ENCODE measurements at regions not wholly inside any gene's neighbourhood (a gene's known extent, or its start where the extent isn't known, plus 50 kb on each side); places are given as distances from the start of the nearest gene placed in this dataset.

GRCh38 chr13:78409172-78409571, 194.2 kb downstream of the POU4F1 start:
- dilution Hi-C loops (cut with MboI; ENCODE audit: extremely low pct_ligation_motif_present, low sequenced_read_pairs) (no loop called here), intact Hi-C loops (cut with micrococcal nuclease) (no loop called here)
- no peak overlapping the region for H3K4me3 ChIP-seq (replicated peaks in 1 of 3; ENCODE audit: insufficient read depth in 1 of 3, low read depth in 1 of 3, low read length in 3 of 3)
- no peak overlapping the region for H3K27ac ChIP-seq (ENCODE audit: insufficient read depth, low read depth, low read length)
- BruUV-seq (replicated peaks), result no TSS peak
- ChIA-PET POLR2A (no interaction called here), CTCF (interaction anchor here (1.2 kb wide), 1 partner anchor 10 kb away, joined by 3 read pairs; no protein-coding TSS in a partner anchor)
- no peaks in the 10 kb centered on the region for H4K20me1 ChIP-seq (replicated peaks; ENCODE audit: control insufficient read depth, extremely low read depth, insufficient read depth, low read length)
- DNase-seq (ENCODE audit: low read depth, low spot score) (no peak), FAIRE-seq (no peak)
- H3K9ac ChIP-seq (replicated peaks; ENCODE audit: extremely low read depth, insufficient read depth, low read length), result no peak overlapping the region
- no peak overlapping the region for H2AFZ ChIP-seq (ENCODE audit: low read depth, low read length)
- no peaks in the 10 kb centered on the region for H3K4me1 ChIP-seq (ENCODE audit: control insufficient read depth, extremely low read depth, insufficient read depth, low read length)
- H3K79me2 ChIP-seq (ENCODE audit: control insufficient read depth, insufficient read depth, low read length), result no peaks in the 10 kb centered on the region
- no peaks in the 10 kb centered on the region for H3K36me3 ChIP-seq (ENCODE audit: control insufficient read depth in 2 of 2, extremely low read depth in 1 of 2, insufficient read depth in 2 of 2, low read length in 2 of 2)
- H3K27me3 ChIP-seq (ENCODE audit: control insufficient read depth in 2 of 2, insufficient read depth in 2 of 2, low read length in 2 of 2), result no peaks in the 10 kb centered on the region
- no peak overlapping the region for H3K4me2 ChIP-seq (ENCODE audit: insufficient read depth, low read length)
- H3K9me1 ChIP-seq (replicated peaks; ENCODE audit: control insufficient read depth, extremely low read depth, insufficient read depth, low read length), result no peaks in the 10 kb centered on the region
- H3K9me3 ChIP-seq (replicated peaks; ENCODE audit: control insufficient read depth, insufficient read depth, low read length), result no peaks in the 10 kb centered on the region
- no peak for TF ChIP-seq MYC (IDR thresholded peaks at IDR 0.05; ENCODE audit: low read depth, low read length)
- no peak for TF ChIP-seq MAX (IDR thresholded peaks at IDR 0.05; ENCODE audit: insufficient read depth, insufficient read length)

GRCh38 chr13:78404846-78405360, 198.4 kb downstream of the POU4F1 start:
- no peaks in the 10 kb centered on the region for H3K79me2 ChIP-seq (ENCODE audit: control insufficient read depth, insufficient read depth, low read length)
- no peak overlapping the region for H2AFZ ChIP-seq (ENCODE audit: low read depth, low read length)
- BruUV-seq (replicated peaks), result no TSS peak
- ChIA-PET CTCF (no interaction called here), POLR2A (no interaction called here)
- no peak overlapping the region for H3K4me3 ChIP-seq (replicated peaks in 1 of 3; ENCODE audit: insufficient read depth in 1 of 3, low read depth in 1 of 3, low read length in 3 of 3)
- FAIRE-seq (no peak), DNase-seq (ENCODE audit: low read depth, low spot score) (no peak)
- TF ChIP-seq GATA2 (IDR thresholded peaks at IDR 0.05; ENCODE audit: insufficient read depth, insufficient read length, low read depth, low read length), result no peak
- TF ChIP-seq EZH2 (IDR thresholded peaks at IDR 0.05; ENCODE audit: borderline replicate concordance, low read depth, low read length, severe bottlenecking), result no peak
- TF ChIP-seq POLR2A (IDR thresholded peaks at IDR 0.05; ENCODE audit: low read depth, low read length), result no peak
- TF ChIP-seq CTCF (IDR thresholded peaks at IDR 0.05; ENCODE audit: extremely low read depth in 1 of 2, insufficient read depth in 1 of 2, low read depth in 1 of 2, low read length in 2 of 2), result no peak
- TF ChIP-seq MYC (IDR thresholded peaks at IDR 0.05; ENCODE audit: low read depth, low read length), result no peak
- TF ChIP-seq FOS (IDR thresholded peaks at IDR 0.05; ENCODE audit: borderline replicate concordance, insufficient read depth, low read length), result no peak
- no peak for TF ChIP-seq POLR2AphosphoS5 (IDR thresholded peaks at IDR 0.05; ENCODE audit: insufficient read depth, low read depth, low read length)
- no peak for TF ChIP-seq MAX (IDR thresholded peaks at IDR 0.05; ENCODE audit: insufficient read depth, insufficient read length)
- no peak for TF ChIP-seq JUN (IDR thresholded peaks at IDR 0.05; ENCODE audit: borderline replicate concordance, insufficient read depth, insufficient read length, low read depth)
- intact Hi-C loops (cut with micrococcal nuclease) (no loop called here), dilution Hi-C loops (cut with MboI; ENCODE audit: extremely low pct_ligation_motif_present, low sequenced_read_pairs) (no loop called here)
- H3K9me1 ChIP-seq (replicated peaks; ENCODE audit: control insufficient read depth, extremely low read depth, insufficient read depth, low read length), result no peaks in the 10 kb centered on the region
- H3K4me1 ChIP-seq (ENCODE audit: control insufficient read depth, extremely low read depth, insufficient read depth, low read length), result no peaks in the 10 kb centered on the region
- no peaks in the 10 kb centered on the region for H3K27me3 ChIP-seq (ENCODE audit: control insufficient read depth in 2 of 2, insufficient read depth in 2 of 2, low read length in 2 of 2)
- H3K36me3 ChIP-seq (ENCODE audit: control insufficient read depth in 2 of 2, extremely low read depth in 1 of 2, insufficient read depth in 2 of 2, low read length in 2 of 2), result no peaks in the 10 kb centered on the region
- no peaks in the 10 kb centered on the region for H3K9me3 ChIP-seq (replicated peaks; ENCODE audit: control insufficient read depth, insufficient read depth, low read length)
- no peaks in the 10 kb centered on the region for H4K20me1 ChIP-seq (replicated peaks; ENCODE audit: control insufficient read depth, extremely low read depth, insufficient read depth, low read length)
- H3K4me2 ChIP-seq (ENCODE audit: insufficient read depth, low read length), result no peak overlapping the region
- H3K27ac ChIP-seq (ENCODE audit: insufficient read depth, low read depth, low read length), result no peak overlapping the region
- H3K9ac ChIP-seq (replicated peaks; ENCODE audit: extremely low read depth, insufficient read depth, low read length), result no peak overlapping the region
